Activated CD8-positive, alpha-beta T cell treated with anti-CD3 and anti-CD28 coated beads, Interleukin-2, amount 10 ng/mL, durations not matched to agents 7 days and 5 days (primary cell): ENCODE measurements at regions not wholly inside any gene's neighbourhood (a gene's known extent, or its start where the extent isn't known, plus 50 kb on each side); places are given as distances from the start of the nearest gene placed in this dataset.

ENCODE experiments used
- ATAC-seq: fragments of 150-1000 bp; cut with Tn5 transposase; one replicate; pipeline ENCODE4 v1.10.0; 2021; ENCODE audit warnings: moderate library complexity
- CTCF ChIA-PET: fragments of 350-600 bp; sonication (Branson Sonifier 250); formaldehyde crosslinking; loops from one replicate; lab custom pipeline; 2021; ENCODE audit warnings: antibody characterized with exemption; lab: Charles Lee
- POLR2A ChIA-PET: fragments of 350-600 bp; sonication (Branson Sonifier 250); formaldehyde crosslinking; loops from one replicate; lab custom pipeline; 2021; ENCODE audit warnings: antibody characterized with exemption; lab: Charles Lee
- DNase-seq: peaks from one replicate; pipeline ENCODE4 v3.0.0-alpha.2; 2020
- H3K27ac Mint-ChIP-seq: one replicate; pipeline ENCODE4 v1.8.0; 2021; ENCODE audit warnings: mild to moderate bottlenecking, mixed read lengths
- H3K27me3 Mint-ChIP-seq: one replicate; pipeline ENCODE4 v1.8.0; 2021; ENCODE audit warnings: low read depth, mixed read lengths
- H3K36me3 Mint-ChIP-seq: one replicate; pipeline ENCODE4 v1.8.0; 2021; ENCODE audit warnings: low read depth, mixed read lengths
- H3K4me1 Mint-ChIP-seq: one replicate; pipeline ENCODE4 v1.8.0; 2021; ENCODE audit warnings: low read depth, mixed read lengths
- H3K4me3 Mint-ChIP-seq: one replicate; pipeline ENCODE4 v1.8.0; 2021; ENCODE audit warnings: mild to moderate bottlenecking, mixed read lengths
- H3K9me3 Mint-ChIP-seq: one replicate; pipeline ENCODE4 v1.8.0; 2022; ENCODE audit warnings: mixed read lengths; ENCODE audit not compliant: insufficient read depth

DNA sequence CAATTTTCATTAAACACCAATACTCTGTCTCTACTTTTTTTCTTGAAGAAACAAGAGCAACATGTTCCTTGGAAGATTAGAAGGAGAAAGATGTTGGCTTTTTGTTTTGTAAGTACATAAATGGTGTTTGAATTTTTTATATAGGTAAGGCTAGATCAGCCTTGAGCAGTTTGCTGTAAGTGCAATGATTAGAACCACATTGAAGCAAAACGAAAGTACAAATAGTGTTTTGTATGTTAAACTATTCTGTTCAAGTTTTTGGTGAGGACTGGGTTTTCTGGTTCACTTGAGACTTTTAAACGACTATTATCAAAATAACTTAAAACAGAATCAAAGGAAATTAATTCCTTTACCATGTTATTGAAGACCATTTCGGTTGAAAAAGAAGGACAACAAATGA is 162.9 kb upstream of the NRP1 start:
- H3K9me3 Mint-ChIP-seq = no peaks in the 10 kb centered on the region
- no peak overlapping the region for H3K27ac Mint-ChIP-seq
- DNase-seq (no peak), ATAC-seq (no peak)
- no peaks in the 10 kb centered on the region for H3K4me1 Mint-ChIP-seq
- H3K27me3 Mint-ChIP-seq = peaks cover 4% of the 10 kb centered on the region
- ChIA-PET POLR2A (no interaction called here), CTCF (no interaction called here)
- H3K36me3 Mint-ChIP-seq = no peaks in the 10 kb centered on the region
- H3K4me3 Mint-ChIP-seq = no peak overlapping the region

GRCh38 chr10:33496096-33496495 is 161.6 kb upstream of the NRP1 start:
- ATAC-seq (no peak), DNase-seq (no peak)
- Mint-ChIP-seq H3K4me3 (no peak overlapping the region), H3K27me3 (peaks cover 4% of the 10 kb centered on the region), H3K9me3 (no peaks in the 10 kb centered on the region), H3K27ac (no peak overlapping the region), H3K36me3 (no peaks in the 10 kb centered on the region), H3K4me1 (no peaks in the 10 kb centered on the region)
- POLR2A ChIA-PET = interaction anchor here (0.6 kb wide), 1 partner anchor 231 kb away, joined by 3 read pairs; no protein-coding TSS in a partner anchor
- CTCF ChIA-PET = no interaction called here

GRCh38 chr10:33494694-33495265 is 160.3 kb upstream of the NRP1 start:
- ATAC-seq (no peak), DNase-seq (no peak)
- no peaks in the 10 kb centered on the region for H3K36me3 Mint-ChIP-seq
- H3K9me3 Mint-ChIP-seq = no peaks in the 10 kb centered on the region
- H3K4me1 Mint-ChIP-seq = no peaks in the 10 kb centered on the region
- POLR2A ChIA-PET = no interaction called here
- peaks cover 4% of the 10 kb centered on the region for H3K27me3 Mint-ChIP-seq
- H3K27ac Mint-ChIP-seq = no peak overlapping the region
- no peak overlapping the region for H3K4me3 Mint-ChIP-seq
- CTCF ChIA-PET = no interaction called here

DNA sequence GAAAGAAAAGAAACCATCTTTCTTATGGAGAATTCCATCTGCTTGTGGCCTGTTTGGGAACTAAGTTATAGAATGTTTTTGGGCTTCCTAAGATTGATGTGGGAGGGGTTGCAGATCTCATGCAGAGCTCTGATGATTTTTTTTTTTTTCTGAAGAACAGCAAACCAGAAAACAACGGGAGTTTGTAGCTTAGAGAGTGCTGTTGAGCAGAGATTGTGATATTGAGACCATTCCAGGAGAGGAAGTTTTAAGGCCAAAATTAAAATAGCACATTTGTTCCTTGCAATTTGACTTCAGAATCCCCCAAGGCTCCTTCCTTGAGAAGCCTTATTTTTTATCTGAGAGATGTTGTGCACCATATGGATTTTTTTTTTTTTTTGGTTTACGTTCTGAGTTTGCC is 159.5 kb upstream of the NRP1 start:
- Mint-ChIP-seq H3K9me3 (no peaks in the 10 kb centered on the region), H3K4me3 (no peak overlapping the region), H3K27me3 (peaks cover 2% of the 10 kb centered on the region), H3K27ac (no peak overlapping the region), H3K36me3 (no peaks in the 10 kb centered on the region), H3K4me1 (no peaks in the 10 kb centered on the region)
- CTCF ChIA-PET = no interaction called here
- ATAC-seq (no peak), DNase-seq (no peak)
- POLR2A ChIA-PET = no interaction called here

DNA sequence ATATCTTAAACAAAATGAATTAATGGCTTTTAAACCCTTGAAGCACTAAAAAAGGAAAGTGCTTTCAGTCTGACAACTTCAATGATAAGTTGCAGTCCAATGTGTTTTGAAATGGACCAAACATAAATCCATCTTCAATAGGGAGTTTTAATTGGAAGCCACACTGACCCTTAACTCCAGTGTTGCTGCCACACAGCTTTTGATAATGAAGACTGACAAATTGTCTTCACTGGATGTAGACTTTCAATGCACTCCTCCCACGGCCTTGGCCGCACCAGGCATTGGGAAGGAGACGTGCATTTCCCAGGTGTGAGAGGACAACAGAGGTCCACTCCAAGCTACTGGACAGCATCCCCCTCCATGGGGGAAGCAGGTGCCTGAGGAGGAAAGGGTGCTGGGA is 159.0 kb upstream of the NRP1 start:
- ATAC-seq (no peak), DNase-seq (no peak)
- peaks cover 2% of the 10 kb centered on the region for H3K27me3 Mint-ChIP-seq
- no peak overlapping the region for H3K4me3 Mint-ChIP-seq
- CTCF ChIA-PET = no interaction called here
- H3K4me1 Mint-ChIP-seq = no peaks in the 10 kb centered on the region
- H3K27ac Mint-ChIP-seq = no peak overlapping the region
- POLR2A ChIA-PET = no interaction called here
- H3K36me3 Mint-ChIP-seq = no peaks in the 10 kb centered on the region
- no peaks in the 10 kb centered on the region for H3K9me3 Mint-ChIP-seq

DNA sequence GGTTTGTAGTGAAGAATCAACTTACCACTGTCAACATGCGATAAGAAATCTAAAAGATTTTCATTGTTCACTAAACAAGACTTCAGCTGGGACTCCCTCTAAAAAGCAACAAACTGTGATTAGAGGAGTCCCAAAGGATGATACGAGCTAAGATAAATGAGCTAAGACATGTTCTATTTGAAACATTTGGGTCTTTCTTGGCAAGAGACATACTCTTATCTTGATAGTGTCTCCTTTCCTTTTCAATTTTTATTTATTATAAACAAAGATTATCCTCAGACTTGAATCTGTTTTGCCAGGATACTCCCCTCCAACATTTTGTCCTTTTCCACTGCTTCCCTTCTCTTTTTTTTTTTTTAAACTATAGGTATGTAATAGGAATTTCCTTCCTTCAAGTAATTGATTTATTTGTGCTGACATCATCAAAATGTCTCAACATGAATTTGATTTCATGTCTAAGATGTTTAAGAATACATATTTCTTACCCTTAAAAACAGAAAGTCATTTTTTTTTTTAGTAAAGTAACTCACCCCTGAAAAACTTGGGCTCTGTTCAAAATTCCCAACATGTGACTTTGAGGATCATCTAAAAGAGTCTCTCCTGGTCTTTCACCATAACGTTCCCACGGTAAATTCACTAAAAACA is 158.4 kb upstream of the NRP1 start:
- DNase-seq (no peak), ATAC-seq (no peak)
- peaks cover 2% of the 10 kb centered on the region for H3K27me3 Mint-ChIP-seq
- H3K36me3 Mint-ChIP-seq = no peaks in the 10 kb centered on the region
- ChIA-PET POLR2A (no interaction called here), CTCF (no interaction called here)
- H3K4me3 Mint-ChIP-seq = no peak overlapping the region
- H3K27ac Mint-ChIP-seq = no peak overlapping the region
- no peaks in the 10 kb centered on the region for H3K9me3 Mint-ChIP-seq
- no peaks in the 10 kb centered on the region for H3K4me1 Mint-ChIP-seq

DNA sequence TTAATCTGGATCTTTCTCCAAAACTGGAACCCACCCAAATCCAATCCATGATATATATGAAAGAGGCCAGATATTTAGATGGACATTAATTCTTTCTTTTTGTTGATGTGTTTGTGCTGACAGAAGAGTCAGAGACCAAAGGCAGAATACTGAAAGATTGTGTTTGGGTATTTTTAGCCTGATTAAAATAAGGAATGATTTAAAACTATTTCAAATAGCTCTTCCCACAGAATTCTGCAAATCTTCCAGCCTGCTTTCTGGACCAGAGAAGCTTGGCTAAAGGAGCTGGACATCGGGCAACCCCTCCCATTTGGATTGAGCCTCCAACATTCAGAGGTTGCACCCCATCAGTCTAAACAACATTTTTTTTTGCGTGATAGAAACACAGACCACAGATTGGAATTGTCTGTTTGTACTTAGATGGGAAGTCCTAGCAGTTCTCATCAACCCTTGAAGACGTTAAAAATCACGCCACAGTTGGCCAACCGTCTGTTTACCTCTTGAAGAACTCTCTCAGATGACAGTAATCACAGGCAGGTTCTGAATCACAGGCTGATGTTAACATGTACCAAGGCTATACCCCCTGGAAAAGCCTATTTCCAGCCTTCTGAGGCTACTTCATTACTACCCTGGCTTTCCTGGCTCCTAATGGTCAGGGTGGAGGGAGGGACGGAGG is 155.2 kb upstream of the NRP1 start:
- Mint-ChIP-seq H3K4me1 (peaks cover 10% of the 10 kb centered on the region), H3K27me3 (no peaks in the 10 kb centered on the region), H3K4me3 (no peak overlapping the region), H3K27ac (no peak overlapping the region), H3K36me3 (no peaks in the 10 kb centered on the region), H3K9me3 (no peaks in the 10 kb centered on the region)
- ChIA-PET CTCF (no interaction called here), POLR2A (no interaction called here)
- ATAC-seq = no peak
- no peak for DNase-seq

GRCh38 chr10:33487014-33487776 is 152.7 kb upstream of the NRP1 start:
- CTCF ChIA-PET = no interaction called here
- no peak for DNase-seq
- Mint-ChIP-seq H3K4me1 (peaks cover 10% of the 10 kb centered on the region), H3K9me3 (no peaks in the 10 kb centered on the region), H3K27ac (peak overlapping the region; percentile 66), H3K4me3 (peak overlapping the region; percentile 4), H3K36me3 (no peaks in the 10 kb centered on the region), H3K27me3 (no peaks in the 10 kb centered on the region)
- ATAC-seq = no peak
- POLR2A ChIA-PET = no interaction called here

GRCh38 chr10:33485276-33485675 is 150.8 kb upstream of the NRP1 start:
- ChIA-PET POLR2A (no interaction called here), CTCF (no interaction called here)
- H3K27me3 Mint-ChIP-seq = no peaks in the 10 kb centered on the region
- no peak overlapping the region for H3K4me3 Mint-ChIP-seq
- no peak for ATAC-seq
- H3K27ac Mint-ChIP-seq = no peak overlapping the region
- no peaks in the 10 kb centered on the region for H3K9me3 Mint-ChIP-seq
- no peak for DNase-seq
- no peaks in the 10 kb centered on the region for H3K36me3 Mint-ChIP-seq
- H3K4me1 Mint-ChIP-seq = peaks cover 10% of the 10 kb centered on the region

DNA sequence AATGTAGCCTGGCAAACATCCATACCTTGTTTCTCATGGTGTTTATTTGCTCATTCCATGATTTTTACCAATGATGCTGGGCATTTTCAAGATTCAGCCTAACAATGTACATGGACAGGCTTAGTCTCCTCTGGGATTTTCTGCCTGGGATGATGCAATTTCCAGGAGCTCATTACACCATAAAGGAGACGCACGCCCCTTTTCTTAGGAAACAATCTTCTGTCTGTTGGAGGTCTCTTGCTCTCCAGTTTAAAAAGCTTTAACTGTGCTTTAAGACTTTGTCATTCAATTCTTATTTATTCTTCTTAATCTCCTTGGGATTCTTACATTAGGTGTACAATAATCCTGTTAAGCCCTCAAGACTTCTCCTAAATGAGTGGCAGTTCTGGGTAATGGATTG is 150.3 kb upstream of the NRP1 start:
- no peak overlapping the region for H3K4me3 Mint-ChIP-seq
- no peak overlapping the region for H3K27ac Mint-ChIP-seq
- ChIA-PET CTCF (no interaction called here), POLR2A (no interaction called here)
- no peaks in the 10 kb centered on the region for H3K9me3 Mint-ChIP-seq
- no peaks in the 10 kb centered on the region for H3K27me3 Mint-ChIP-seq
- no peak for ATAC-seq
- no peak for DNase-seq
- H3K4me1 Mint-ChIP-seq = peaks cover 10% of the 10 kb centered on the region
- H3K36me3 Mint-ChIP-seq = no peaks in the 10 kb centered on the region

- Mint-ChIP-seq H3K9me3 (no peaks in the 10 kb centered on the region), H3K4me1 (peaks cover 10% of the 10 kb centered on the region), H3K27ac (no peak overlapping the region), H3K27me3 (no peaks in the 10 kb centered on the region), H3K4me3 (no peak overlapping the region), H3K36me3 (no peaks in the 10 kb centered on the region)
- ChIA-PET POLR2A (no interaction called here), CTCF (no interaction called here)
- DNase-seq = no peak
- no peak for ATAC-seq
These were observed 149.3 kb upstream of the NRP1 start for GRCh38 chr10:33483816-33484190.

- Mint-ChIP-seq H3K4me1 (peaks cover 10% of the 10 kb centered on the region), H3K27ac (no peak overlapping the region), H3K36me3 (no peaks in the 10 kb centered on the region), H3K4me3 (no peak overlapping the region), H3K9me3 (no peaks in the 10 kb centered on the region), H3K27me3 (no peaks in the 10 kb centered on the region)
- ChIA-PET POLR2A (no interaction called here), CTCF (no interaction called here)
- no peak for ATAC-seq
- no peak for DNase-seq
These were observed 148.8 kb upstream of the NRP1 start for GRCh38 chr10:33483124-33483815.
